Fibroblast of skin of right biceps (primary cell): ENCODE measurements at regions not wholly inside any gene's neighbourhood (a gene's known extent, or its start where the extent isn't known, plus 50 kb on each side); places are given as distances from the start of the nearest gene placed in this dataset.
A peak's percentile ranks its signal among the peaks of the same experiment; 100 is the strongest.

Experiments
- DNase-seq: peaks from one replicate; pipeline ENCODE4 v3.0.0-alpha.2; 2013

DNA sequence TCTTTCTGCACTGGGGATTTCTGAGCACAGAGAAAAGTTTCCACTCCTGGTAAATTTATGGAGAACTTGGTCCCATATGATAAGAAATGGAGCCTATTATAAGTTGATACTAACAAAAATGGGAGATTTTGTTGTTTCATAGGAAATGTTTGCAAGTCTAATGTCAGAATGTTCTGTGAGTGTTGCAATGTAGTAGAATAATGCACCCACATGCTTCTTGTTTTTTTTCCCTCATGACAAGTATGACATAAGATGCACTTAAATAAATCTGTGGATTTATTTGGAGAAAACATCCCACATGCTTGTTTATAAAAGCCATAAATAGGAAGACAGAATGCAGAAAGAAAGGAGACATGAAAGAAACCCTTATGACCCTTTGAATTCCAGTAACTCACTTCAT, 50.8 kb upstream of the KCNJ6 start:
- no peak for DNase-seq

DNA sequence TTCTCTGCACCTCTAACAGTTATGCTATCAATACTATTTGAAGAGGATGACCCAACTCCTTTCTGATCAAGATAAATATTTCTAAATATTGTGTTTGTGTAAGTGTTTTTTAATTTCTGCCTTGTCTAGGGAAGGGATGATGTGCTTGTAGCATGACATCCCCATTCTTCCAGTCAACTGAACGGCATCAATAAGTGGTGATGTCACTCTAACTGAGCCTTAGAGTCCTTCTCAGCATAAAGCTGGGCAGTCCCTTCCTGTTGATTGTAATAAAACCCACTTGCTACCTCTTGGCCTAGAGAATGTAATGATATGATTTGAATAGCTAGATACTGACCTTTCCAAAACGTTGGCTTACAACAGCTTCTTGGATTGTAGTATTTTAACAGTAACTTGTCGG, 52.5 kb upstream of the KCNJ6 start:
- no peak for DNase-seq

DNA sequence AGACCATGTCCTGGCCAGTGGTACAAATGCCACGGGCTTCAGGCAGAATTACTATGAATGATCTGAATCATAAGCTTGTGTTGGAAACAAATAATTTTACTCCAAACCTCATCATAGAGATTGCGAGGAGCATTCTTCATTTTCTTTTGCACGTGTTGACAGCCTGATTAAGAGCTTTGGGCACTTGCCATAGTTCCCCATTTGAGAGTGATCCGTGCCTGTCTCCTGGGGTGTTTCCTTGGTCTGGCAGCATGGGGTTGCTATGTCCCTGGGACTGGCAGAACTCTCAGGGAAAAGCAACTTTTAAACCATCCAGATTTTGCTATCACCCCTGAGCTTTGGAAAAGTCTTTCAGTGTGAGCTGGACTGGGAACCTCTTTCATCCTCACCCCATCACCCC, 54.3 kb upstream of the KCNJ6 start:
- DNase-seq = peak; percentile 9

DNA sequence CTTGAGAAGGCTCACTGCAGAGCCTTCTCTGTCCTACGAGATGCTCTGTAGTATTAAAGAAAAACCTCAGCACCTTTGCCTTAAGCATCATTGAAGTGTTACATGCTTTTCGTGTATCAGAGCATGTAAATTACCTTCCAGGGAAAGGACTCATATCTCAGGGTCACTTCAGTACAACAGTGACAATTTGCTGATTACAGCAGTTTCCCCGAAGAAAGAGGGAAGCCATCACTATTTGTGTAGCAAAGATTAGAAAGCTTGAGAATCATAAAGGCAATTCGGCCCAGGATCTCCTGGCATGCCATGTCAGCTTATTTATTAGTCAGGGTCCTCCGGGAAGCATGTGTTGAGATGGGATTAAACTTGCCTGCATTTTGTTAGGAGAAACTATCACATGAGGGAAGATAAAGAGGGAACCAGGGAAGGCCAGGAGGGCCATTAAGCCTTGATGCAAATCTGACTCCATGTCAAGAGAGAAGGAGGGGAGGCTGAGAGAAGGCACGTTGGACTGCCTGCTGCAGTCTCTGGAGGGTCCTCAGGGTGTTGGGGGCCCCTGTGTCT, 55.2 kb upstream of the KCNJ6 start:
- no peak for DNase-seq

DNA sequence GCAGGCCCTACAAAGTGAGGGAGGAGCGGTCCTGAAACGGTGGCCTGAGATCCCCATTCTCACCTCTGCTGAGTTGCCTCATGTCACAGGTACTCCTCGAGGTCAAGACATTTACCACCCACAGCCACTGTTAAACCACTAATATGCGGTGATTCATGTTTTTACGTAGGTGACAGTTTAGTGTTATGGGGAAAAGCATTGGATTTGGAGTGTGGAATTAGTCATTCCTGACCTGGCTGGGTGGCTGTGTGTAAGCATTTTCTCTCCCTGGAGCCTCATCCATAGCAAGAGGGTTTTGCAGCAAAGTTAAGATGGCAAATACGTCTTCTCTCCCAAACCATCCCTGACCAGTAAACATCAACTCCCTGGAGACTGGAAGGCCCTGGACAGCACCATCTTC, 57.8 kb upstream of the KCNJ6 start:
- peak; percentile 73 for DNase-seq

DNA sequence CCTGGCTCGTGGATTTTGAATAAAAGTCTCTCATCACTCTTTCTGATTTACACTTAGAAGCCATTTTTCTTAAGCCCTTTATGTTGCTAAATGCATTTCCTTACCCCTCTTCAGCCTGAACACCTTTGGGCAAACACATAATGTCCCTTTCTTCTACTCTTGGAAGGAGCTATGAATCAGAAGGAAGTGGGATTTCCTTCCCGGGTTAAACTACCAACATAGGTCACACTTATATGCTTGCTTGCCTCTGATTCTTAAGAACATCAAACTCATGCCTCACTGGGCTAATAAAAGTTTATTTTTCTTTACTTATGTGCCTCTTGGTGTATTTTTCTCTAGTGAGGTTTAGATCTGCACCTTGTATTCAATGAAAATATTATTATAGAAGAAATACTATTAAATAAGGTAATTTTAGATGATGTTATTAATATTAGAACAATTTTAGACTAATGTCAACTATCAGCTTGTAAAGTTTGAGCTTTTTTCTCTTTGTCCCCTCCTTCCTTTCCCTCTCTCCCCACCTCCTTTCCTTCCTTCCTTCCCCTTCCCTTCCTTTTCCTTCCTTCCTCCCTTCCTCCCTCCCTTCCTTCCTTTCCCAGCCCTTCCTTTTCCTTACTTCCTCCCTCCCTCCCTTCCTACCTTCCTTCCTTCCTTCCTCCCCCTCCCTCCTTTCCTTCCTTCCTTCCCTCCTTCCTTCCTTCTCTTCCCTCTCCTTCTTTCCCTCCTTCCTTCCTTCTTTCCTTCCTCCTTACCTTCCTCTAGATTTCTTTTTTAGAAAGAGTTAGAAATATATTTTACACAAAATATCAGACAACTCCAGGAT, 66.5 kb upstream of the KCNJ6 start:
- no peak for DNase-seq

DNA sequence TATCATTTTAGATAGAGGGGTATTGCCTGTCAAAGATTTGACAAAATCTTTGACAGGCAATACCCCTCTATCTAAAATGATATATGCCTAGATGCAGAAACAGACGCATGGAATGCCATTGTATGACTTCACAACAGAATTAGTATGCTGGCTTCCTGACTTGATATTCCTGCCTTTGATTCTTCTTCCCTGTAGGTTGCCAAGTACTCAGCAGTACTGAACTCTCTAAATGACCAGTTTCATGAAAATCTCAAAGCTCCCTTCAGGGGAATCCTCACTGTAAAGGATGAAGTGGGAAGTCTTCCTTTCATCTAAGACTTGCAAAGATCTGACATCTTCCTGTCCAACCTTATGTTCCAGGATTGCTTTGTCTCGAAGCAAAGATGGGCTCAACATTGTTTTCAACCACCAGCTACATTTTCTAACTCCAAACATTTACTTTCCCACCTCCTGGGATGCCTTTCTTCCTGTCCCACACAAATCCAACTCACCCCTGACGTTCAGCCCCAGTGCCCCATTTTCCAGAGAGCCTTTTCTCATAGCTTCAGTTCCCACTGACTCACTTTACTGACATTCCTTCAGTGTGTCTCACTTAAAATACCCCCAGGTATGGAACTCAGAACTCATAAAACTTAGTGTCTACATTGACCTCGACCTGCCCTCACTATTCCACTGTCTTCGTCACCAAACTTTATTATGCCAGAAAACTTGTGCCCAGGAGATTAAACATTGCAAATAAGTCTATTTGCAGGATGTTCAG, 67.3 kb upstream of the KCNJ6 start:
- peak; percentile 56 for DNase-seq

DNA sequence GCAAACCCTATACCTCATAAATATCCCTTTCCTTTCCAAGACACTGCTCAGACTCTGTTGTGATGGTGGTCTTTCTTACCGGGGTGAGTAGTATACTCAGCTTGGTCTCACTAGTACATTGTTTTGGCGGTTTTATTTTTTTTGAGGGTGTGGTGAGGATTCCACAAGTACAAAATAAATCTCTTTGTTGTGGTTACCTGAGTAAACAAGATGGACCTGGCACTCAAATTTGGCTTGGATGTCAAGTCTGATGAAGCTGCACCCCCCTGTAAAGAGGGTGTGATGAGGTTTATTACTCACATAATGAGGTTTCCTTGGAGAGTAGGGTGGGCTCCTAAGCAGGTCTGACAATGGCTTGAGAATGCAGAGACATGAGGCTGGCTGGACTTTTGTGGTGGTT, 68.2 kb upstream of the KCNJ6 start:
- no peak for DNase-seq

DNA sequence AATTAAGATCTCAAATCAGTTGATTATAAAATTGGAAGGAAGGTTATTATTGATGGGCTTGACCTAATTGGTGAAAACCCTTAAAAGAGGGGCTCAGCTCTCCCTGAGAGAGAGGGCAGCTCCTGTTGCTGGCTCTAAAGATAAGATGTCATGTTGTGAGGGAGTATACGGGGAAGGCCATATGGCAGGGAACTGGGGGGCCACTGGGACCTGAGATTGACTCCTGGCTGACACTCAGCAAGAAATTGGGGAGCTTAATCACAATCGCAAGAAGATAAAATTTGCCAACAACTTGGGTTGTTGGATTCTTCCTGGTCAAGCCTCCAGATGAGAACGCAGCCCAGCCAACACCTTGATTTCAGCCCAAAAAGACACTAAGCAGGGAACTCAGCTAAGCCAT, 69.7 kb upstream of the KCNJ6 start:
- no peak for DNase-seq

DNA sequence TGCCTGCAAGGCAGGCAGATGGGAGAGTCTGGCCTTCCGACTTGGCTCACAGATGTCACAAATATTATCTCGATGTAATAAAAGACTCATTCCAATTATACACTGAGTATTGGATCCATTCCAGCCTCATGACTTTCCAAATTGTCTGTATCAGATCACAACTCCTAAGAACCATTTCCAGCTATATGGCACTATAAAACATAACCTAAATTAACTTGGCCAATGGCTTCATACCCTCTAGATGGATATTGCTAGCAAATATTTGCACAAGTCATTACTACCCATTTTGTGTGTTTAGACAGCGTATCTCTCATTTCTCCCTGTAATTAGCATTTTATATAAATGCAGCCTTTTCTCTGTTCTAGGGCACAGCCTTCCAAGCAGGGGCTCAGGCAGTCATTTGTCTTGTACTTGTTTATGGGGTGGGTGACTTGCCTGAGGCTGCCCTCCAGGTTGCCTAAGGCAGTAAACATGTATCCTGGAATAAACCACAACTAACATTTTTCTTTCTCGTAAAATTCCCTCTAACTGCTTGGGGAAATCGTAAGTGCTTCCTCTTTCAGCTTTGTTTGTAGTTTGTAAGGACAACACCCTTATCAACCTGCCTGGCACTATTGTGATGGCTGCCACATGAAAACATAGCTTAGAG, 70.6 kb upstream of the KCNJ6 start:
- DNase-seq = no peak

DNA sequence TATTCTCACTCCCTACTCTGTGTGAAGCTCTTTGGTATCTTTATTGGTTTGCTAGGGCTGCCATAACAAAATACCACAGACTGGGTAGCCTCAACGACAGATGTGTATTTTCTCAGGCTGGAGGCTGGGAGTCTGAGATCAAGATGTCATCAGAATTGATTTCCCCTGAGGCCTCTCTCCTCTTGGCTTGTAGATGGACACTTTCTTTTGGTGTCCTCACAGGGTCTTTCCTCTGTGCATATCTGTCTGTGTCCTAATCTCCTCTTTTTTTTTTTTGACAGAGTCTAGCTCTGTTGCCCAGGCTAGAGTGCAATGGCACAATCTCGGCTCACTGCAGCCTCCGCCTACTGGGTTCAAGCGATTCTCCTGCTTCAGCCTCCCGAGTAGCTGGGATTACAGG, 71.4 kb upstream of the KCNJ6 start:
- DNase-seq = no peak

DNA sequence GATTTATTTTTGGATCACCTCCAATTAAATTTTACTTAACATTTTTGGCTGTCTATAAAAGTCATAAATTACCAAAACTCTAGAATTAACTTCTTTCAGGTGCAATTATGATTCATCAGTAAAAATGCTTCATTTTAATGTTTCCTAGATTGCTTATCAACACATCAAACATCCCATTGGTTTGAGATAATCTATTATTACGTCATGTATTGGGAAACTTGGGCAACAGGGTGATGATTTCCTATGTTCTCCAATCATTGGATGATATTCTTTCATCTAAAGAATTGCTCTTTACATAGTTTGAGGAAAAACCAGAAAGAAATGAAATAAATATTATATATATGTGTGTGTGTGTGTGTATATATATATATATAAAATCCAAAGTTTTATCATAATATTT, 76.8 kb upstream of the KCNJ6 start:
- no peak for DNase-seq

DNA sequence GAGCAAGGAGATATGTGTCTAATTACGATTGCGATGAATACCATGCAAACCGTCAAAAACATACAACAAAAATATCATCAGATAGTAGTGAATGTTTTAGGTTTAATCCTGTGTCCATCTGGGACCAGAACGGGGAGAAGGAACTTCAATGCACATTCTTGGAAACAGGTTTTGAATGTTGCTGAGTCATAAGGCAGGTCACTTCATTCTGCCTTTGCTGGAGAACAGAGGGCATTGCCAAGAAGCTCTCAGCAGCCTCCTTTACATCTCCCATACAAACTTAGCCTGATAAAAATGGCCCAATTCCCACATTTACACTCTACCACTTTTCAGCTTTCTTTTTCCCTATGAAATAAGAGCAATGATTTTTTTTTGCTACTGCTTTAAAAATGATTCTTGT, 78.0 kb upstream of the KCNJ6 start:
- DNase-seq = no peak

DNA sequence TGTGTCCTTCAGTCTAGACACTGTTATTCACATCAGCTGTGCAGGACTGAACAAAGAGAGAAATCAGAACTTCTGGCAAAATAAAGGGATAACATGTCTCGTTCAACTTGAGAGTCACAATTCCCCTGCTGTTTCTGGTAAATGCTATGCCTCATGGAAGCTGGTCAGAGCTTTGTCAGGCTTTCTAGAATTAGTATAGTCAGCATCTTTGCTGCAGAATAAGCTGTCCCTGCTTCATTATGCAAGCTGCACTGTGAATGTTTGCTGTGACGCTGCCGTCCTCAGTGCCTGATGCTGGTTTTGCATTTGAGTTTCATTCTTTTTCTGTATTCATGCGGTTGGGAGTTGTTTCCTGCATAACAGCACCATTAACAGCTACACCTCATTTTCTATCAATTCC, 96.4 kb upstream of the KCNJ6 start:
- DNase-seq = no peak

DNA sequence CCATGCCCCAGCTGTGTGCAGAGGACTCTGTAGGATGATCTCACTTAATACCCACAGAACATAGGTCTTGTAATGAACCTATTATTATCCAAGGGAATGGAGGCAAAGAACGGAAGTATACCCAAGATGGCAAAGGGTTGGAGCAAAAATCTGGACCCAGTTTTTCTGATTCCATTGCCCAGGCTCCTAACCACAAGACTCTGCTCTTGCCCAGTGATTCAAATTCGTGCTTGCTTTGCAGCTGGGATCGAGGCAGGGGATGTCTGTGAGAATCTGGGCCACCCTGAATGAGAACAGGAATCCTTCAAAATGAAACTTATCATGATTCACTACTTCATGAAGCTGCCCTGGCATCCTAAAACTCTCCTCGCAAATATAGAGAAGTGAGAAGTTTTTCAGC, 97.5 kb upstream of the KCNJ6 start:
- DNase-seq = peak; percentile 9

DNA sequence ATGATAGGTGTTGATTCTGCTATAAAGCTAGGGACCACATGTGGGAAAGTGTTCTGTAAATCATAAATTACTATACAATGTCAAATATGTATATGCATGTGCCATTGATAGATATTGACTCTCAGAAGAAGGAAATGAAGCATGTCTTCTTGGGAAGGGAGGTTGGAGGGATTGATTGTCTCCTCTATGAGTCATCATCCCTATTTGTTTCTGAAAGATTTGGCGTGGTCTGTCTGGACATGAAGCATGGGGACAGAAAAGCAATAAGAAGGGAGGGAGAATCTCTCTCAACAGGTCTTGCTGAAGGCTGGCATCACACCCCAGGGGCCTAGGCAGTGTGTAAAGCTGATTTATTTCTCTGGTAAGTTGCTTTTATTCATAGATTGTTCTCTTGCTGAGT, 98.0 kb upstream of the KCNJ6 start:
- no peak for DNase-seq

DNA sequence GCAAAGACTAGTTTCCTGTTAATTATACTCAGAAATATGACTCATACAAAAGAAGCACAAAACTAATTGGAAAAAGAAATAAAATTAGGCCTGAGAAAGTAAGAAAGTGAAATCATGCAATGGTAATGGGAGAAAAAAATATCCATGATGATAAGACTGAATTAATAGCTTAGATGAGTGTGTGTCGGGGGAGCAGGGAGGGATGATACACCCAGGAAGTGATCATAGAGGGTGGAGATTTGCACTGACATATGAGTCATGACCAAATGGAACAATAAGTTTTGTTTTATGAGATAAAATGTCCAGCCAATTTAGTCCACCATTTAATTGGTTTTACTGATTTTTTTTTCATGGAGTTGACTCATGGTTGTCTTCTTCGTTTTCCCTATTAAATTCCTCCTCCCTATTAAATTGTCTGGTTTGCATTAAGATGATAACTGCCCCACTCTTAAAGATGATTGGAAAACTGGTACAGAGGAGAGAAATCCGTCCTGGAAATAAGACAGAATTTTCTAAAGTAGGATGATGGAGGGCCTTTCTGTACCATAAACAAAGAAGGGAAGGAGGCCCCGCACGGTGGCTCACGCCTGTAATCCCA, 111.7 kb upstream of the KCNJ6 start:
- peak; percentile 64 for DNase-seq

DNA sequence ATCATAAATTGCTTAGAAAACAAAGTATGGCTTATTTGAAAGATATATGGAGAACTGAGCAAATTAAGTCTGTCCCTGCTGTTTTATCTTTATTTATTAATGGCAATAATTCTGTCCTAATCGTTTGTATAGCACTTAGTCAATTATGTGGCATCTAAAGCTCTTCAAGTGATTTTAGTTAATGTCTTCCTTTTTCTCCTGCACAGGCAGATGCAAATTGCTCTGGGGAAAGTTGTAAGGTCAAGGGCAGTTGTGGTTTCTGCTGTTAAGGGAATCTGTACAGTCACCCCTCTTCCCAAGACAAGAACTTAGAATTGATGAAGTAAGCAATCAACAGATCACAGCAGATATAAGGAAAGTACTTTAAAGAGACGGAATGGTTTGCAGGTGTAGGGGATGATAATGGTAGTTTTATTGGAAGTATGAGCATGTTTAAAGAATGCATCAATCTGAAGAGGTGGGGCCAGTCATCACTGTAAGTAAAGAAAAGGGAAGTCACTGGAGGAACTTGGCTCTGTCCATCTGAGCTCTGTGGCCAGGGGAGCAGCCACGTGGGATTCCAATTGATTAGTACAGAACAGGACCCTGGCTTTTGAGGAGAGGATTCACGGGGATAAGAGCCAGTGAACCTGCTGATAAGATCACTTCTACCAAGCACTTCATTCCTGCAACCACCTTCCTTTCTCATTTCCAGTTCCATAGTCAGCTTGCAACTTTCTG, 116.0 kb upstream of the KCNJ6 start:
- no peak for DNase-seq

DNA sequence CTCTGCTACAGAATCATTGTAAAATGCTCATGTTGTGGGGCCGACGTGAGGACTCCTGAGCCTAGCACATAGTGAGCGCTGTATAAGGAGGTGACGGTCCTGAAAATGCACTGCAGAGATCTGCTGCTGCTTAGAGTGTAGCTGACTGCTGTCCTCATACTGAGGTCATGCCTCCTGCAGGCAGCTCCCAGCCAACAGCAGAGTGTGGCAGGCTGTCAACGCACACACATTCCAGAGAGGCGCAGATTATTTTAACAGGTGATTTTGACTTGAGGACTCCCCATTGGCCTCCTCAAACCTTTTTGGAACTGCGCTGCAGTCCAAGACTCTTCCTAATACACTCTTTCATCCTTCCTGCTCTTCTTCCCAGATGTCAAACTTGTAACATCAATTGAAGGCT, 119.8 kb upstream of the KCNJ6 start:
- DNase-seq = no peak

DNA sequence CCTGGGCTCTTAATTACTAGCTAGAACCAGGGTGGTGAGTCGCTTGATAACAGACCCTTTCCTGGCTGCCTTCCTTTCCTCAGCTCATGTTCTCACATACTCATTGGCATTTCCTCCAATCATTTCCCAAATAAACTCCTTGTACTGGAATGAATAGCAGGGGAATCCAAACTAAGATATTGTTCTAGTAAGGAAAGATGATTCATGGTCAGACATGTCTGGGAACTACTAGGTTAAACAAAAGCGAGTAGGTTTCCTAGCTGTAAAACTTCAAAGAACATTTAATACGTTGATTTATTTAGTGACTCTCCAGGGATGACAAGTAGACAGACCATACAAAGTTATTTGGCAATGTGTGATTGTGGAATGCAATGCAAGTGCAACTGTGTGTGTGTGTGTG, 121.2 kb upstream of the KCNJ6 start:
- DNase-seq = peak; percentile 53

DNA sequence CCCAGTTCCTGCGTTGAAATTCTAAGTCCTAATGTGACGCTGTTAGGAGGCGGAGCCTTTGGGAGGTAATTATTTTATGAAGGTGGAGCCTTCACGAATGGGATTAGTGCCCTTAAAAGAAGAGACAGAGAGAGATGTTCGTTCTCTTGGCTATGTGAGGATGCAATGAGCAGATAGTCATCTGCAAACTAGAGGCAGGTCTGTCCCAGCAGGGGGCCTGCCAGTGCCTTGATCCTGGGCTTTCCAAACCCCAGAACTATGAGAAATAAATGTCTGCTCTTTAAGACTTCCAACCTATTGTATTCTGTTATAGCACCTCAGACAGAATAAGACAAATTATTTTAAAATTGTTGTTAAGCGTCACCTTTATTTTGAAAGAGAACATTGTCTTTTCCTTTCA, 123.1 kb upstream of the KCNJ6 start:
- DNase-seq = no peak

DNA sequence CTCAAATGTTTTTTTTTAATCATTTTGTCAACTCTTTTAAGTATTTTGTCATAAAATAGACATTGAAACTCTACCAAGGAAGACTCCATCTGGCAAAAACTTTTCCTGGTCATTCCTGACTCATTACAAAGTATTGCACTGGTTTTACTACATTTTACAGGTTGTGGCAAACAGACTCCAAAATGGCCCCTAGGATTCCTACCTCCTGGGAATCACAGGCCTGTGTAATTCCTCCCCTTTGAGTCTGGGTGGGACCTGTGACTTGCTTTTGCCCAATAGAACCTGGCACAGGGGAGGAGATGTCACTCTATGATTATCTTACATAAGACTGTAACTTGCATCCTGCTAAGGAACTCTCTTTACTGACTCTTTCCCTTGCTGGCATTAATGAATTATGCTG, 123.6 kb upstream of the KCNJ6 start:
- peak; percentile 9 for DNase-seq

DNA sequence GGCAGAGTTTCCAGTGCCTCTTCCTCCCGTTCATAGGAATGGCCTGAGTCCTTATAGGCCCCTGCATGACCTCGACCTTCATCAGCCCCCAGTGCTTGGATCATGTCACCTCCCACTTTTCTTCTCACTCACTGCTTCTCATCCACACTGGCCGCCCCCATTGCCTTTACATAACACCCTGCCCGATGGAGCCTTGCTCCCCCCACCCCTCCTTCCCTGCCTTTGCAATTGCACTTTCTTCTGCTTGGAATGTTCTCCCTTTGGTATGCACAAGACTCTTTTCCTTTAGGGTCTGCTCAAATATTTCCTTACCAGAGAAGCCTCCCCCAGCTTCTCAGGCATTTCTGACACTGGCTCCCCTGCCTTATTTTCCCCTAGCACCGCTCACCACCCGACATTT, 125.2 kb upstream of the KCNJ6 start:
- DNase-seq = no peak
